Body of pancreas (tissue), 4 donors: ENCODE measurements at regions not wholly inside any gene's neighbourhood (a gene's known extent, or its start where the extent isn't known, plus 50 kb on each side); places are given as distances from the start of the nearest gene placed in this dataset.

ENCODE experiments used
- ATAC-seq: fragments of 150-250 bp; one replicate; pipeline ENCODE4 v1.9.1; 2016
- DNase-seq, 4 donors: peaks; one replicate each; pipeline ENCODE4 v3.0.0-alpha.2; 2019
- H3K27ac ChIP-seq, 4 donors: fragments of 200-600 bp; sonication (generic); 1 replicate in 3 of 4; 2 replicates in 1 of 4; pipeline versions ENCODE4 v1.5.1 to v1.6.1; 2016 to 2019; ENCODE audit warnings: mild to moderate bottlenecking in 1 of 4, mixed read lengths in 1 of 4, moderate library complexity in 1 of 4
- H3K27me3 ChIP-seq, 2 donors: fragments of 200-600 bp; sonication (generic); one replicate each; pipeline ENCODE4 v1.6.0; 2016; ENCODE audit warnings: mild to moderate bottlenecking in 1 of 2
- H3K36me3 ChIP-seq, 2 donors: fragments of 200-600 bp; sonication (generic); replicated peaks in 1 of 2; 2 replicates each; pipeline ENCODE4 v1.5.1; 2016; ENCODE audit warnings: low read depth in 2 of 2; ENCODE audit not compliant: insufficient read depth in 1 of 2
- H3K4me1 ChIP-seq: fragments of 200-600 bp; sonication (generic); one replicate; pipeline ENCODE4 v1.6.0; 2016
- H3K4me3 ChIP-seq, 2 donors: fragments of 200-600 bp; sonication (generic); 1 replicate in 1 of 2; 2 replicates in 1 of 2; pipeline ENCODE4 v1.5.1; 2016 to 2019
- H3K9me3 ChIP-seq, 3 donors: fragments of 200-600 bp; sonication (generic); 1 replicate in 2 of 3; 2 replicates in 1 of 3; pipeline ENCODE4 v1.5.1; 2016
- POLR2A ChIP-seq, 3 donors: fragments of 450-650 bp; IDR thresholded peaks; one replicate each; pipeline ENCODE4 v1.6.1; 2016; ENCODE audit warnings: antibody characterized with exemption in 3 of 3, mild to moderate bottlenecking in 2 of 3
- WGBS, 2 donors: methylation state at CpG; one replicate each; pipeline ENCODE4 v1.1.5; 2017; 5-methylcytosine and 5-hydroxymethylcytosine counted together
- intact Hi-C: fragments of 100-400 bp; cut with DNase I; formaldehyde crosslinking; loops from one replicate; pipeline ENCODE4 v1.15.1; 2023
- TF ChIP-seq, protein P1 (sequence below), 7 experiments: fragments of 450-650 bp in 4 of 7; fragments of 200-600 bp in 3 of 7; sonication (generic) in 3 of 7; IDR thresholded peaks; one replicate each; pipeline ENCODE4 v1.5.1; 2016 to 2019; ENCODE audit warnings: antibody characterized with exemption in 7 of 7

DNA sequence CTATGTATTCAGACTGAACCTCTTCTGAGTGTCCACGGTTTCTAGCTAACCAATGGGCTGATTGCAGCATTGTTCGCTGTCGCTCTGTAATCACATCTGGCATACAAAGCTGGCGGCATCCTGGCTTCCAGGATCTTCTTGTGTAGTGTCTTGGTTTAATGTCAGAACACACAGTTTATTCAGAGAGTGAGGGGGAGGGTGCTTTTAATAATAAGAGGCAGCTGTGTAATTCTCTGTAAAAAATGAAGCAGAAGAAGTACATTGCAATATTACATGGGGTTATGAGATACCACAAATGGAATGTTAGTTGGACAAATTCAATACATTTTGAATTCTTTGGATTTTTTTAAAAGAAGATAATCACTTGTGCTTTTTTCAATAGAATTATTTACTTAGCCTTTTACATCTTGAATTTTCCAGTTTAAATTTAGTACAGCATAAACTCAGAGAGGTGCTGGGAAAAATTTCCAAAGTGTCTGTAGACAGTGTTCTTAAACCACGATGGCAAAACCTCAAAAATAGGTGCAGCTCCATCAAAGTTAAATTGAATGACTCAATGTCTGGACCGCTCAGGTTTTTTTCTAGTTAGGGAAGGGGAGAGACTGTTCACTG is 206.0 kb downstream of the PCSK1 start:
- Histone ChIP-seq H3K36me3 (no peaks in the 10 kb centered on the region), H3K4me3 (no peak overlapping the region), H3K4me1 (no peaks in the 10 kb centered on the region), H3K27me3 (no peaks in the 10 kb centered on the region), H3K27ac (no peak overlapping the region), H3K9me3 (no peaks in the 10 kb centered on the region)
- WGBS, 2 donors: 77 to 83% methylated on average over 6 of the region's 6 CpGs
- intact Hi-C loops: no loop called here
- DNase-seq (peak in 3 of 4 donors; percentile 14 to 43 (median 17)), ATAC-seq (peak; percentile 48)
- no peak for TF ChIP-seq POLR2A (IDR thresholded peaks at IDR 0.05)

DNA sequence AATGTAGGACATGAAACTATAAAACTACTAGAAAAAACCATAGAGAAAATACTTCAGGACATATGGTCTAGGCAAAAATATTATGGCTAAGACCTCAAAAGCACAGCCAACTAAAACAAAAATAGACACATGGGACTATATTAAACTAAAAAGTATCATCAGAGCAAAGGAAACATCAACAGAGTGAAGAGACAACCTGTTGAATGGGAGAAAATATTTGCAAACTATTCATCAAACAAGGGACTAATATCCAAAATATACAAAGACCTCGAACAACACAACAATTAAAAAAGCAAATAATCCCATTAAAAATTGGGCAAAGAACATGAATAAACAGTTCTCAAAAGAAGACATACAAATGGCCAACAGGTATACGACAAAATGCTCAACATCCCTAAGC is 210.9 kb downstream of the PCSK1 start:
- no peaks in the 10 kb centered on the region for H3K9me3 ChIP-seq
- ATAC-seq (no peak), DNase-seq (no peak)
- intact Hi-C loops: no loop called here
- TF ChIP-seq, protein P1, sequence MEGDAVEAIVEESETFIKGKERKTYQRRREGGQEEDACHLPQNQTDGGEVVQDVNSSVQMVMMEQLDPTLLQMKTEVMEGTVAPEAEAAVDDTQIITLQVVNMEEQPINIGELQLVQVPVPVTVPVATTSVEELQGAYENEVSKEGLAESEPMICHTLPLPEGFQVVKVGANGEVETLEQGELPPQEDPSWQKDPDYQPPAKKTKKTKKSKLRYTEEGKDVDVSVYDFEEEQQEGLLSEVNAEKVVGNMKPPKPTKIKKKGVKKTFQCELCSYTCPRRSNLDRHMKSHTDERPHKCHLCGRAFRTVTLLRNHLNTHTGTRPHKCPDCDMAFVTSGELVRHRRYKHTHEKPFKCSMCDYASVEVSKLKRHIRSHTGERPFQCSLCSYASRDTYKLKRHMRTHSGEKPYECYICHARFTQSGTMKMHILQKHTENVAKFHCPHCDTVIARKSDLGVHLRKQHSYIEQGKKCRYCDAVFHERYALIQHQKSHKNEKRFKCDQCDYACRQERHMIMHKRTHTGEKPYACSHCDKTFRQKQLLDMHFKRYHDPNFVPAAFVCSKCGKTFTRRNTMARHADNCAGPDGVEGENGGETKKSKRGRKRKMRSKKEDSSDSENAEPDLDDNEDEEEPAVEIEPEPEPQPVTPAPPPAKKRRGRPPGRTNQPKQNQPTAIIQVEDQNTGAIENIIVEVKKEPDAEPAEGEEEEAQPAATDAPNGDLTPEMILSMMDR (IDR thresholded peaks at IDR 0.05): no peak
- TF ChIP-seq POLR2A (IDR thresholded peaks at IDR 0.05): no peak
- no peaks in the 10 kb centered on the region for H3K4me1 ChIP-seq
- no peak overlapping the region for H3K4me3 ChIP-seq
- no peak overlapping the region for H3K27ac ChIP-seq
- H3K36me3 ChIP-seq: no peaks in the 10 kb centered on the region
- no peaks in the 10 kb centered on the region for H3K27me3 ChIP-seq
- WGBS, 2 donors: 94 to 96% methylated on average over 2 of the region's 2 CpGs

DNA sequence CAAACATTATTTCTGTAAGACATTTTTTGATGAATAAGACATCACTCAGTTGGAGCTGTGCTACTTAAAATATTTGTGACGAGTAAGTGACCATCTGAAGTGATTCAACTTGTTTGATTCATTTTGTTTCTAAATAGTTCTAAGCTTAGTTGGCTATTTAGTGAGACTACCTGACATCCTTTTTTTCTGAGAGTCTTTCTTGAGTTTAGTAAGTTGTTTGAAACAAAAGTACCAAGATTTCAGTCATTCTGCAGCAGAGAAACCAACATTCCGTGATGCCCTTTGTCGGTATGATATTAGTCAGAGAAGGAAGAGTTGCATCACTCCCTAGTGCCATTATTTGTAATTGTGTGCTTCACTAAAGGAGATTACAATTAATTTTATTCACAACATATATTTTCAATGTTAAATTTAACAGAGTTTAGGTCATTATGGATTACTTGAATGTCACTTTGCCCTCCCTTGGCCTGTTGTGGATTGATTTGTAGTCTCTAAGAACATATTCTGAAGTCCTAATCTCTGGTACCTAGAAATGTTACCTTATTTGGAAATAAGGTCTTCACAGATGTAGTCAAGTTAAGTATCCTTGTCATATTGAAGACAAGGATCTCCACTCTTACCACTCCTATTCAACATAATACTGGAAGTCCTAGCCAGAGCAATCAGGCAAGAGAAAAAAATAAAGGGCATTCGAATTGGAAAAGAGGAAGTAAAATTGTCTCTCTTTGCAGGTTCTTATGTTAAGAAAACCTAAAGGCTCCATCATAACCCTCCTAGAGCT is 212.2 kb downstream of the PCSK1 start:
- intact Hi-C loops: no loop called here
- Histone ChIP-seq H3K27me3 (no peaks in the 10 kb centered on the region), H3K4me1 (no peaks in the 10 kb centered on the region), H3K36me3 (no peaks in the 10 kb centered on the region), H3K27ac (no peak overlapping the region), H3K4me3 (no peak overlapping the region), H3K9me3 (no peaks in the 10 kb centered on the region)
- 85 to 92% methylated on average over 4 of the region's 4 CpGs for WGBS, 2 donors
- ATAC-seq (no peak), DNase-seq (no peak)
- TF ChIP-seq, protein P1 (IDR thresholded peaks at IDR 0.05): no peak
- no peak for TF ChIP-seq POLR2A (IDR thresholded peaks at IDR 0.05)

DNA sequence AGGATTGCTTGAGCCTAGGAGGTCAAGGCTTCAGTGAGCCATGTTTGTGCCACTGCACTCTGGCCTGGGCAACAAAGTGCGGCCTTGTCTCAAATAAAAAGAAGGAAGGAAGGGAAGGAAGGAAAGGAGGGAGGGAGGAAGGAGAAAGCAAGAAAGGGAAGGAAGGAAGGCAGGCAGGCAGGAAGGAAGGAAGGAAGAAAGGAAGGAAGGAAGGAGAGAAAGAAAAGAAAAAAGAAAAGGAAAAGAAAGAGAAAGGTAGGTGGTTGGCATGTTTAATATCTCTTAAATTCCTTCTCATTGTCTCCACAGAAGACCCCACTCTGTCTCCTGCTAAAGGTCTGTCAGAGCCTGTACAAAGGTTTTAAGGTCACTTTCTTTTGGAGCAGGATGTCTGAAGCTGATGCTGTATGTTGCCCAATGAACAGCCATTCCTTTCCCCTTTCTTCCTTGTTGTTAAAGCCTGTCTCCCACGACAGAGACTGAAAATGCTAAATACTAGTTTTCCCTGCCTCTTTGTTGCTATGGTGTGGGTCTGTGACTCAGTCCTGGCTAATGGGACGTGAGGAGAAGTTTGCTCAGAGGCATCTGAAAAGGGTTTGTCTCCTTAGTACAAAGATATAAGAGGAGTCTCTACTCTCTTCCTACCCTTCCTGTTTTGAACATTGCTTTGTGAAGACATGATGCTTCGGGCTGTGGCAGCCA is 213.3 kb downstream of the PCSK1 start:
- TF ChIP-seq POLR2A (IDR thresholded peaks at IDR 0.05): no peak
- TF ChIP-seq, protein P1 (IDR thresholded peaks at IDR 0.05): no peak
- intact Hi-C loops: no loop called here
- 77 to 87% methylated on average over 4 of the region's 4 CpGs for WGBS, 2 donors
- H3K4me1 ChIP-seq: peaks cover 2% of the 10 kb centered on the region
- ATAC-seq (no peak), DNase-seq (no peak)
- no peak overlapping the region for H3K27ac ChIP-seq
- H3K4me3 ChIP-seq: no peak overlapping the region
- H3K27me3 ChIP-seq: no peaks in the 10 kb centered on the region
- no peaks in the 10 kb centered on the region for H3K9me3 ChIP-seq
- H3K36me3 ChIP-seq: no peaks in the 10 kb centered on the region

DNA sequence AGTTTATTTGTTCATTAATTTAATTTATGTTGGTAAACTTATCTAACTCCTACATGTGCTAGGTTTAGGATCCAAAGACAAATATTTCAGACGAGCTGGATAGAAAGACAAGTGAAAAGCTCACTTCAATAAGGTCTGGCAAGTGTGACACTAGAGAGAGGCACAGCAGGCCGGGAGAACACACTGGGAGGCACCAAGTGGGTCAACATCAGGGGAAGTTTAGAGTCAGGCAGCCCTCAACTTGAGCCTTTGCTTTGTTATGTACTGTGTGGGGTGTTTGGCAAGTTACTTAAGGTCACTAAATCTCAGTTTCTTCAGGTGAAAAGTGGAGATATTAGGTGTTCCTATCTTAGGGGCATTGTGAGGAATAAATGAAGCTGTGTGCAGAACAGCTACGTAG is 214.4 kb downstream of the PCSK1 start:
- Histone ChIP-seq H3K4me1 (peaks cover 3% of the 10 kb centered on the region), H3K4me3 (no peak overlapping the region), H3K9me3 (no peaks in the 10 kb centered on the region), H3K27ac (no peak overlapping the region), H3K27me3 (no peaks in the 10 kb centered on the region), H3K36me3 (no peaks in the 10 kb centered on the region)
- DNase-seq: no peak
- WGBS, 2 donors: 71 to 84% methylated on average over 3 of the region's 3 CpGs
- ATAC-seq: no peak
- intact Hi-C loops: no loop called here
- TF ChIP-seq, protein P1 (IDR thresholded peaks at IDR 0.05): no peak
- no peak for TF ChIP-seq POLR2A (IDR thresholded peaks at IDR 0.05)
